ENCODE measurements at regions not wholly inside any gene's neighbourhood (a gene's known extent, or its start where the extent isn't known, plus 50 kb on each side); places are given as distances from the start of the nearest gene placed in this dataset.

GRCh38 chr5:101917166-101917565 lies 378.9 kb downstream of the SLCO4C1 start:
- no peaks in the 10 kb centered on the region for H3K79me2 ChIP-seq (ENCODE audit: control insufficient read depth, insufficient read depth, low read length)
- POLR2A ChIA-PET, result no interaction called here
- dilution Hi-C loops (cut with MboI; ENCODE audit: extremely low pct_ligation_motif_present, low sequenced_read_pairs) (no loop called here), intact Hi-C loops (cut with micrococcal nuclease) (no loop called here)
- H3K4me1 ChIP-seq (ENCODE audit: control insufficient read depth, extremely low read depth, insufficient read depth, low read length), result no peaks in the 10 kb centered on the region
- H3K4me2 ChIP-seq (ENCODE audit: insufficient read depth, low read length), result no peak overlapping the region
- FAIRE-seq (no peak), DNase-seq (ENCODE audit: low read depth, low spot score) (no peak)
- H3K4me3 ChIP-seq (replicated peaks in 1 of 3; ENCODE audit: insufficient read depth in 1 of 3, low read depth in 1 of 3, low read length in 3 of 3), result no peak overlapping the region
- no peak overlapping the region for H3K27ac ChIP-seq (ENCODE audit: insufficient read depth, low read depth, low read length)
- H4K20me1 ChIP-seq (replicated peaks; ENCODE audit: control insufficient read depth, extremely low read depth, insufficient read depth, low read length), result no peaks in the 10 kb centered on the region
- CTCF ChIA-PET, result no interaction called here
- H3K27me3 ChIP-seq (ENCODE audit: control insufficient read depth in 2 of 2, insufficient read depth in 2 of 2, low read length in 2 of 2), result no peaks in the 10 kb centered on the region
- no peaks in the 10 kb centered on the region for H3K36me3 ChIP-seq (ENCODE audit: control insufficient read depth in 2 of 2, extremely low read depth in 1 of 2, insufficient read depth in 2 of 2, low read length in 2 of 2)
- no peak overlapping the region for H3K9ac ChIP-seq (replicated peaks; ENCODE audit: extremely low read depth, insufficient read depth, low read length)
- TF ChIP-seq POLR2A (IDR thresholded peaks at IDR 0.05; ENCODE audit: low read depth, low read length) (no peak), MAX (IDR thresholded peaks at IDR 0.05; ENCODE audit: insufficient read depth, insufficient read length) (no peak), JUN (IDR thresholded peaks at IDR 0.05; ENCODE audit: borderline replicate concordance, insufficient read depth, insufficient read length, low read depth) (no peak), POLR2AphosphoS5 (IDR thresholded peaks at IDR 0.05; ENCODE audit: insufficient read depth, low read depth, low read length) (no peak), CTCF (IDR thresholded peaks at IDR 0.05; ENCODE audit: extremely low read depth in 1 of 2, insufficient read depth in 1 of 2, low read depth in 1 of 2, low read length in 2 of 2) (no peak), FOS (IDR thresholded peaks at IDR 0.05; ENCODE audit: borderline replicate concordance, insufficient read depth, low read length) (no peak), GATA2 (IDR thresholded peaks at IDR 0.05; ENCODE audit: insufficient read depth, insufficient read length, low read depth, low read length) (no peak), EZH2 (IDR thresholded peaks at IDR 0.05; ENCODE audit: borderline replicate concordance, low read depth, low read length, severe bottlenecking) (no peak), MYC (IDR thresholded peaks at IDR 0.05; ENCODE audit: low read depth, low read length) (no peak)
- no peaks in the 10 kb centered on the region for H3K9me3 ChIP-seq (replicated peaks; ENCODE audit: control insufficient read depth, insufficient read depth, low read length)
- no TSS peak for BruUV-seq (replicated peaks)
- no peak overlapping the region for H2AFZ ChIP-seq (ENCODE audit: low read depth, low read length)
- H3K9me1 ChIP-seq (replicated peaks; ENCODE audit: control insufficient read depth, extremely low read depth, insufficient read depth, low read length), result no peaks in the 10 kb centered on the region
